Activated naive CD8-positive, alpha-beta T cell treated with anti-CD3 and anti-CD28 coated beads for 36 hours (primary cell): ENCODE measurements at regions not wholly inside any gene's neighbourhood (a gene's known extent, or its start where the extent isn't known, plus 50 kb on each side); places are given as distances from the start of the nearest gene placed in this dataset.

Experiments
- DNase-seq: peaks from one replicate; pipeline ENCODE4 v3.0.0; 2021
- H3K27ac Mint-ChIP-seq: one replicate; pipeline ENCODE4 v1.8.0; 2022; ENCODE audit warnings: mild to moderate bottlenecking, moderate library complexity, mixed read lengths
- H3K27me3 Mint-ChIP-seq: one replicate; pipeline ENCODE4 v1.8.0; 2022; ENCODE audit warnings: mild to moderate bottlenecking, mixed read lengths
- H3K36me3 Mint-ChIP-seq: one replicate; pipeline ENCODE4 v1.8.0; 2021; ENCODE audit warnings: mild to moderate bottlenecking, mixed read lengths
- H3K4me1 Mint-ChIP-seq: one replicate; pipeline ENCODE4 v1.8.0; 2021; ENCODE audit warnings: mixed read lengths
- H3K4me3 Mint-ChIP-seq: one replicate; pipeline ENCODE4 v1.8.0; 2022; ENCODE audit warnings: mild to moderate bottlenecking, moderate library complexity, mixed read lengths
- H3K9me3 Mint-ChIP-seq: one replicate; pipeline ENCODE4 v1.8.0; 2022; ENCODE audit warnings: mixed read lengths

DNA sequence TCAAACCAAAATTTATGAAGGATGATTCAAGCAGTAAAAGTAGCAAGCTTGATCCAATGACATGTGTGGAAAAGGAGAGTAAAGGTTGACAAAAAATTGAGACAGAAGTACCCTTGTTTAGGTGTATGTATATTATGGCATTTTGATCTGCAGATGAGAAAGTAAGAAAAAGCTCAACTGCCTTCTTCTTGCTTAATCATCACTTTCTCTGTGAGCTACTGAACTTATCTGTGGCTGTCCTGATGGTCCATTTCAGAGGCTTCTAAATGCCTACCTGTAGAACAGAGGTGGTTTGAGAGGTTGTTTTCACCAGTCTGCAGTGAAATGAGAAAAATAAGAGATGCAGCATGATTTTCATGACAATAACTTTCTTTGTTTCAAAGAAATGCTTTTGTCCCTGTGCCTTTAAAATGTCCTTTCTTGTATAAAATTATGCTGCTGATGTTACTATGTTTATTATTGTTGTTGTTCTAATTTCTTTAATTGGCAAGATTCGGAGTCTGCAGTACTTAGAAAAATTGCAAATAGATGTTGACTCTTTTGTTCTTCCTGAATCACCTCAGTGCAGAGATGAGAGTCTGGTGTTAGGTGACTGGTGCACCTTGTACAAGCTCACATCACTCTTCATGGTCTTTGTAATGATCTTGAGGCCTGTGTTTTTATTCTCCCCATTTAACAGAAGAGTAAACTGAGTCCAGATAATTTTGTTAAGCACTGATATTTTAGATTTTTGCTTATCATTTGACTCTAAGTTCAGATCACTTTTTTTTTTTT lies 821.9 kb downstream of the VRK1 start:
- Mint-ChIP-seq H3K4me1 (peaks cover 40% of the 10 kb centered on the region), H3K4me3 (peak overlapping the region; percentile 20), H3K9me3 (peaks cover 18% of the 10 kb centered on the region), H3K27me3 (no peaks in the 10 kb centered on the region), H3K36me3 (peaks cover 15% of the 10 kb centered on the region), H3K27ac (peak overlapping the region; percentile 91)
- DNase-seq, result no peak

DNA sequence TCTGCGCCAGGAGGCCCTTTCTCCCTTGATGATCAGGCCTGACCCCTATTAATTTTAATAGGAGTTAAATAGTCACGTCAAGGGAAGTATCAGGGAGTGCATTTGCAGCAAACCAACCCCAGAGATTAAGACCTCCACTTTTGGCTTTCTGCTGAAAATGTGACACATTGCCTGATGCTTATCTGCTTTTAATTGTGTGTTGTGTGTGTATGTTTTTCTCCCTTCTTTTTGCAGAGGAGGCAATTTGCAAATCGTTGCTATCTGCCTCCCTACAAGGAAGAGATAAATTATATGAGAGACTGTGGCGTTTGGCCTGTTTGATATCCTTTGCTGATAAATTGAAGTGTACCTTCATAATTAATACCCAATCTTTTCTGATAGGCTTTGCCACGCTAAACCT lies 822.9 kb downstream of the VRK1 start:
- Mint-ChIP-seq H3K4me3 (peak overlapping the region; percentile 79), H3K27me3 (no peaks in the 10 kb centered on the region), H3K4me1 (peaks cover 40% of the 10 kb centered on the region), H3K9me3 (peaks cover 12% of the 10 kb centered on the region), H3K36me3 (peaks cover 9% of the 10 kb centered on the region), H3K27ac (peak overlapping the region; percentile 91)
- no peak for DNase-seq

DNA sequence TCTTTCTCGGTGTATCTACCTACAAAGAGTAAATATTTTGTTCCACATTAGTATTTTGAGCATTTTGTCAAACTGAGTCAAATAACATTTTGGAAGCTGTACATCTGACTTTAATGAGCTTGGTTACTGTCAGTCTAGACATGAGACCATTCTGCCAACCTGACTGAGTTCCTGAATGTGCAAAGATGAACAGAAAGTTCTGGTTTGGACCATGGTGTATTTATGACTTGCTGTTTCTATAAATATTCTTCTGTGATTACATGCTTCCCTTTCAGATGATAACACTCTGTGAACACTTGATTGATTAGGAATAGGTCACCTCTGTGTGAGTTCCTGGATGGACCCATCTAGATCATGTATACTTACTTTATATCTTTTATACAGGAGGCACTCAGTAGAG lies 827.8 kb downstream of the VRK1 start:
- no peak overlapping the region for H3K27ac Mint-ChIP-seq

DNA sequence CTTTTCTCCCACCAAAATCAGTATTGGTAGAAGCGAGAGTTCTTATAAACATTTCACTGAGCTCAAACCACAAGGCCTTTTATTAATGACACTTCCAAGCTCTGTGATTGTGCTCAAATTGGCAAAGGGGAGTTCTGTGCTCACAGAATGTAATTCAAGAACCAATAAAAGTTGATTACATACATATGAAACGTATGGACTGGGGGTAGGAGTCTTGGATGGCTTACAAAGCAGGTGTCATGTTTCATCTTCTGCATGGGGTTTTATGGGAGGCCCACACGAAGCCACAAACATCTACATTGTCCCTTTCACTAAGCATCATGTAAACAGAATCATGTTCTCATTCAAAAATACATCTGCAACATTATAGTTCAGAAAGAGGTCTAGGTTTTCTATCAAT lies 828.3 kb downstream of the VRK1 start:
- peaks cover 2% of the 10 kb centered on the region for H3K9me3 Mint-ChIP-seq
- H3K4me1 Mint-ChIP-seq, result peaks cover 11% of the 10 kb centered on the region
- H3K27ac Mint-ChIP-seq, result no peak overlapping the region
- H3K27me3 Mint-ChIP-seq, result no peaks in the 10 kb centered on the region
- DNase-seq, result no peak
- H3K36me3 Mint-ChIP-seq, result peaks cover 4% of the 10 kb centered on the region
- H3K4me3 Mint-ChIP-seq, result no peak overlapping the region

More for the DNA sequence above, 827.8 kb downstream of the VRK1 start:
- DNase-seq, result no peak
- H3K9me3 Mint-ChIP-seq, result peaks cover 2% of the 10 kb centered on the region
- H3K27me3 Mint-ChIP-seq, result no peaks in the 10 kb centered on the region
- H3K4me1 Mint-ChIP-seq, result peaks cover 16% of the 10 kb centered on the region
- H3K4me3 Mint-ChIP-seq, result no peak overlapping the region
- H3K36me3 Mint-ChIP-seq, result peaks cover 4% of the 10 kb centered on the region

DNA sequence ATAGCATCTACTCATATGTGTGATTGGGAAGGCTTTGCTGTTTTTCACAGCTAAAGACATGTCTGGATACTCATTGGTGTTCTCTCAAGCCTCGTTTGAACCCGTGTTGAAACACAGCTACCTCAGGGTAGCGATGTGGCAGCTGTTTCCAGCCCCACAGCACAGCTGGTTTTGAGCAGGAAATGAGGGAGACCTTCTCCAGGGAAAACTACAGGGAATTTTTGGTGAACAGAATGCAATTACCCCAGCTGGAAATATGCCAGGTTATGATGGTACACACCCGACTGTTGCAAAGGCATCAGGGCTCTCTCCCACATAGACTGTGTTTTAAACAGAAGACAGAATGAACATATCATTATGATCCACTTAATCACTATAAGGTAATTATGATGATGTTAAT lies 828.9 kb downstream of the VRK1 start:
- no peaks in the 10 kb centered on the region for H3K27me3 Mint-ChIP-seq
- H3K4me1 Mint-ChIP-seq, result peaks cover 7% of the 10 kb centered on the region
- peaks cover 3% of the 10 kb centered on the region for H3K36me3 Mint-ChIP-seq
- no peak overlapping the region for H3K27ac Mint-ChIP-seq
- H3K4me3 Mint-ChIP-seq, result no peak overlapping the region
- peaks cover 2% of the 10 kb centered on the region for H3K9me3 Mint-ChIP-seq
- DNase-seq, result no peak

DNA sequence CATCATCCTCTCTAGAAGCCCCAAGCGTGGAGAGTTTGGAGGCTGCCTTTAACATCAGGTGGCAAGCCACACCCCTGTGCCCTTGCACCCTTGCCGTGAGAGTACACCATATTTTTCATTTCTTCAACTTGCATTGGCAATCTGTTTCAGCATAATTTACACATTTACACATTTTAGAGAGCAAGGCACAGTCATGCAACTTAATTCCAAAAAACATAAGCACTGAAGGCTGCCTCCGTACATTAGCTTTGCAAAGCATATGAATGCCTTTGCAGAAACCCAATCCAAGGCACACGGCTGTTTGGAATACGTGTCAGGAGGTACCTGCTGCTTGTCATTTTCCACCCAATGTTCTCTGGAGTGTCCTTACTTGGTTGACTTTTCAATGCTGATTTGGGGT lies 833.1 kb downstream of the VRK1 start:
- Mint-ChIP-seq H3K4me1 (peaks cover 10% of the 10 kb centered on the region), H3K9me3 (no peaks in the 10 kb centered on the region), H3K27me3 (no peaks in the 10 kb centered on the region), H3K27ac (no peak overlapping the region), H3K4me3 (no peak overlapping the region), H3K36me3 (no peaks in the 10 kb centered on the region)
- no peak for DNase-seq

DNA sequence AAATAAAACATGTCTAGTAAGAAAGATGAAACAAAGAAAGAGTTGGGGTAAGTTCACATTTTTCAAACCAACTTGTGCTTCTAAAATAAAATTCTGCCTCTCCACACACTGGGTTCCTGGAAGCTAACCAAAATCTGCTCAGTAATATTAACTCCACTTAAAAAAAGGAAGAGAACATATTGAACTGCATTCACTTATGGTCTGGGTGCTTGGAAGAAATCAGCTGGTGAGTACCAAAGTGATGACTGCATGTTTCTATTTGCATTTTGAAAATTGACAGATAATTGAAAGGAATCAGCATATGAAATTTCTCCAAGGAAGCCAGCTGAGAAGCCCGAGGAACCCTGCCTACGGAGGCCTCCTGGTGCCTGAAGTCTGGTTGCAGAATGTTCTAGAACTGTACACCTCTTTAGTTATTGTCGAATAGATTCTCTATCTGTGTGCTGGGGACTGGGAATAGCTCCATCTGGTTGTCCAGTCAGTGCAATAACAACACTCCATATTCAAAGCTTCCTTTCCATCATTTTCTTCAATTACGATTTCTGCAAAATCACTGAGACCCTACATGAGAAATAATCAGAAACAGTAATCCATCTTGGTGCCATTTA lies 836.1 kb downstream of the VRK1 start:
- no peaks in the 10 kb centered on the region for H3K9me3 Mint-ChIP-seq
- H3K4me1 Mint-ChIP-seq, result peaks cover 16% of the 10 kb centered on the region
- DNase-seq, result no peak
- no peak overlapping the region for H3K27ac Mint-ChIP-seq
- no peak overlapping the region for H3K4me3 Mint-ChIP-seq
- no peaks in the 10 kb centered on the region for H3K27me3 Mint-ChIP-seq
- no peaks in the 10 kb centered on the region for H3K36me3 Mint-ChIP-seq

DNA sequence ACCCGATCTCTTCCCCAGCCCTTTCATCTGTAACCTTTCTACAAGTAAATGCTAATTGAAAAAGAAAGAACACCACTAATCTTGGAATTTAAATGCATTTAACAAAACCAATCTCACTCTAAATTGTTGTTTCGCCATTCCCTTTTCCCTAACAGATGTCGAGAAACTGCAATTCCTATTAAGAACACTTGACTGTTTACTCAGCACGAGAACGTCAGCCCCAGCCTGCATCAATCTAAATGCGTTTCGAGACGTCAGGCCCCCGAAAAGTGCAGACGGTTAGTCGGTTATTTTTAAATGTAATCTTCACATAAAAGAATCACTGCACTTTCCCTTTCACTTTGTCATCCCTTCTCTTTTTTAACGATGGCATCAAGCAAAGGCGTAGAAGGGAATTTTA lies 837.6 kb downstream of the VRK1 start:
- Mint-ChIP-seq H3K36me3 (no peaks in the 10 kb centered on the region), H3K27me3 (no peaks in the 10 kb centered on the region), H3K9me3 (no peaks in the 10 kb centered on the region), H3K27ac (peak overlapping the region; percentile 75), H3K4me1 (peaks cover 24% of the 10 kb centered on the region), H3K4me3 (peak overlapping the region; percentile 78)
- DNase-seq, result peak; percentile 10

DNA sequence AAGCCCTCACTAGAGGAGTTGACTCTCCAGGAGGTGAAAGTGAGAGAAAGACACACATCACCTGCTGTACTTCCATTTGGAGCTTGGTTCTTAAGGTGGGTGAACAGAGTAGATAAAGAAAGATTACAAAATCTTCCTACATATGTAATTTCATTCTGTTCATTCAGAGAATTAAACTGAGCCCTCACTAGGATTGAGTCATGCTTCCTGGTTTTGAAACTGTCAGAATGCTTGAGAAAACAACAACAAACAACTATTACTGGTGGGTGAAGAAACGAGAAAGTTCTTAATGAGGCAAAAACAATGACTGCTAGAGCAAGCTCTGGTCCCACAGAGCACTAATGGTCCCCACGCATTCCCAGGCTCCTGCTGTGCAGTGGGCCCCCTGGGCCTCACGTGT lies 841.7 kb downstream of the VRK1 start:
- no peak for DNase-seq
- no peaks in the 10 kb centered on the region for H3K27me3 Mint-ChIP-seq
- peak overlapping the region; percentile 22 for H3K27ac Mint-ChIP-seq
- H3K4me3 Mint-ChIP-seq, result no peak overlapping the region
- H3K4me1 Mint-ChIP-seq, result peaks cover 41% of the 10 kb centered on the region
- H3K36me3 Mint-ChIP-seq, result no peaks in the 10 kb centered on the region
- no peaks in the 10 kb centered on the region for H3K9me3 Mint-ChIP-seq

DNA sequence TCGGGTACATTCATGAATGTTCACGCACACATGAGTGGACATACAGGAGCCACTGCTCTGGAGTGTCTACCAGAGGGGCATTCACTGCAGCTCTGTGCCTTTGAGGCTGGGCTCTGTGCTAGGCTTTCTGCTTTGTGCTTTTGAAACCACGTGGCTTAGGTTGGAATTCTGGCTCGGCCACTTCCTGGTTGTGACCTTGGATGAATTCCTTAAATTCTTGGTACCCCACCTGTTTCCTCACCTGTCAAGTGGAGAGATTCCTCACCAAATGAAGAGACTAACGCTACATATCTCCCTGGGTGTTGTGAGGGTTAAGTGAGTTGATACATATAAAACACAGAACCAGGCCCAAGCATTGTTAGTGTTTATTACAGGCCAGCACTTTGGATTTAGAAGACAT lies 842.8 kb downstream of the VRK1 start:
- no peak overlapping the region for H3K4me3 Mint-ChIP-seq
- no peaks in the 10 kb centered on the region for H3K9me3 Mint-ChIP-seq
- no peak for DNase-seq
- no peaks in the 10 kb centered on the region for H3K27me3 Mint-ChIP-seq
- no peaks in the 10 kb centered on the region for H3K36me3 Mint-ChIP-seq
- H3K27ac Mint-ChIP-seq, result no peak overlapping the region
- peaks cover 33% of the 10 kb centered on the region for H3K4me1 Mint-ChIP-seq

DNA sequence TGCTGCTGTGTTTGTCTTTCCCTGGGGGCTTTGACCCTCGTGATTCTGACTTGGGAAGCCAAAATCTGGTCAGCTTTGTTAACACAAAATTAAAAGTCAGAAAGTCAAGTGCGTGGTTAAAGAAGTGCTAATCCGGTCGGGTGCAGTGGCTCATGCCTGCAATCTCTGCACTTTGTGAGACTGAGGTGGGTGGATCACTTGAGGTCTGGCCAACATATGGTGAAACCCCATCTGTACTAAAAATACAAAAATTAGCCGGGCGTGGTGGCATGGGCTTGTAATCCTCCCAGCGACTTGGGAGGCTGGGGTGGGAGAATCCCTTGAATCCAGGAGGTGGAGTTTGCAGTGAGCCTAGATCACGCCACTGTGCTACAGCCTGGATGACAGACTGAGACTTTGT lies 844.6 kb downstream of the VRK1 start:
- Mint-ChIP-seq H3K9me3 (no peaks in the 10 kb centered on the region), H3K36me3 (no peaks in the 10 kb centered on the region), H3K4me1 (peaks cover 31% of the 10 kb centered on the region), H3K4me3 (peak overlapping the region; percentile 11), H3K27me3 (no peaks in the 10 kb centered on the region), H3K27ac (no peak overlapping the region)
- DNase-seq, result peak; percentile 4

DNA sequence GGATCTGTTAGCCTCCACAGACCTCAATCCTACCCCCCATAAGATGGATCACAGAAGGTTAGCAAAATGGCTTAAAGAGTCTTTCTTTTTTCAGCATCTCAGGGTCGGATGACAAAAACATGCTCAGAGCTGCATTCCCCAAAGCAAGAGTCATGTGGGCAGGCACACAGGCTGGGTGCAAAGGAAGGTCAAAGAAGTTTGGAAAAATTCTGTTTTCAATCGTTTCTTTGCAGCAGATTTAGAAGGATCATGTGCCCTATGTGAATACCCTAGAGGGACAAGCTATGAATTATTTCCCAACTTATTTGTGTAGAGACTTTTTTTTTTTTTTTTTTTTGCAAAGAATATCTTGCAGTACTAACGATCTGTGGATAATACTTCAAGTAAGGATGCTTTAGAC lies 845.4 kb downstream of the VRK1 start:
- no peak overlapping the region for H3K4me3 Mint-ChIP-seq
- H3K27ac Mint-ChIP-seq, result no peak overlapping the region
- H3K4me1 Mint-ChIP-seq, result peaks cover 28% of the 10 kb centered on the region
- no peaks in the 10 kb centered on the region for H3K9me3 Mint-ChIP-seq
- no peaks in the 10 kb centered on the region for H3K27me3 Mint-ChIP-seq
- no peaks in the 10 kb centered on the region for H3K36me3 Mint-ChIP-seq
- DNase-seq, result no peak

DNA sequence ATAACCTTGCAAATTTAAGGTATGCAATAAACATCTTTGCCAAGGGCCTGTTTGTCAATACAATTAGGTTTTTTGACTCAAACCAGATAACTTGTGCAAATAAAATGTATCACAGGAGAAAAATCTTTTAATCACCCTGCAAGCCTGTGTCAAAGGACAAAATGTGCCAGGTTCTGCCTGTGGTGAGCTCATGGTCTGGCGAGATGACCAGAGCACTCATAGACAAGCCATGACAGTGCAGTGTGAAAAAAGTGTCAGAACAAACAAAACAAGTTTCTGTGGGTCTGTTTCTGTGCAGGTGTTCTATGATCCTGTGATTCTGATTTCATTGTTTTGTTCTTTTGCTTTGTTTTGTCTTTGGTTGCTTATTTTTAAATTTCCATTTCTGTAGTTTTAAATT lies 847.2 kb downstream of the VRK1 start:
- Mint-ChIP-seq H3K4me1 (peaks cover 17% of the 10 kb centered on the region), H3K9me3 (no peaks in the 10 kb centered on the region), H3K36me3 (no peaks in the 10 kb centered on the region), H3K27me3 (no peaks in the 10 kb centered on the region), H3K27ac (no peak overlapping the region), H3K4me3 (no peak overlapping the region)
- no peak for DNase-seq

DNA sequence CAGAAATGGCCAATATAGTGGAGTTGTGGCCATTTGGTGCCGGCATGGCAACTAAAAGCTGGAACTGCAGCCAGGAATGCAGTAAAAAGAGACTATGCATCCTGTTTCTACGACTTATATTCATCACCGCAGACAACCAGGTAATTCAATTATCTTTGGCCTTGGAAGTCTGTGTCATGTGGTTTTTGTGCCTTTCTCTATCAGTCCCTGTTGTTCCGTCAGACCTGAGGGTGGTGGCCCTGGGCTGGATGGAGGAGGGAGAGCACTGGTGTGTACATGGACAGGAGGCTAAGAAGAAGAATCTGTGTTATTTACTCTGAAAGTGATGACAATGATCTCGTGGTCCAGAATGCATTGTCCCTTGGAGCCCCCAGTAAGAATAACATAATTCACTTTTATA lies 852.6 kb downstream of the VRK1 start:
- H3K27ac Mint-ChIP-seq, result no peak overlapping the region
- H3K4me1 Mint-ChIP-seq, result no peaks in the 10 kb centered on the region
- no peak overlapping the region for H3K4me3 Mint-ChIP-seq
- no peaks in the 10 kb centered on the region for H3K36me3 Mint-ChIP-seq
- H3K27me3 Mint-ChIP-seq, result no peaks in the 10 kb centered on the region
- no peak for DNase-seq
- H3K9me3 Mint-ChIP-seq, result no peaks in the 10 kb centered on the region

DNA sequence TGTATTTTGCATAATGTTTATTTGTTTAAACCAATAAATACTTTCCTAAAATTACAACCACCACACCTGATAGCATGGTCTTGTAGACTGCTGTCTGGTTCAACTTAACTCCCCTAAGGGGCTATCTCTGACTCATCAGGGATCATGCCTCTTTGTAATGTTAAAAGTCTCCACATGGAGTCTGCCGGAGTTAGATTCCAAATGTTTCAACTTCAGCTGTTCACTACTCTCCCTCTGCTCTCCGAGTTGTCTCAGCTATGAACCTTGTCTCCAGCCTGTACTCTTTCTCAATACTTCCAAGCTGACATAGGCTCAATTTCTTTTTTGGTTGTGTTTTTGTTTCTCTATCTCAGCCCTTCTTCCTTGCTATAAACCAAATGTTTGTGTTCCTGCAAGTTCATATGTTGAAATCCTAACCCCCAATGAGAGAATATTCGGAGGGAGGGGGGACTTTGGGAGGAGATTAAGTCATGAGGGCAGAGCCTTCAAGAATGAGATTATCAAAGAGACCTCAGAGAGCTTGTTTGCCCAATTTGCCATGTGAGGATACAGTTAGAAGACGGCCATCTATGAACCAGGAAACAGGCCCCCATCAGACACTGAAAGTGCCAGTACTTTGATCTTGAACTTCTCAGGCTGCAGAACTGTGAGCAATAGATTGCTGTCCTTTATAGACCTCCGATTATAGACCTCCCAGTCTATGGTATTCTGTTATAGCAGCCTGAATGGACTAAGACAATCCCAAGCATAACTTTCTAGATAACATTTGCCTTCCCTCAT lies 858.2 kb downstream of the VRK1 start:
- Mint-ChIP-seq H3K4me3 (no peak overlapping the region), H3K9me3 (no peaks in the 10 kb centered on the region), H3K27ac (no peak overlapping the region), H3K27me3 (no peaks in the 10 kb centered on the region), H3K4me1 (peaks cover 13% of the 10 kb centered on the region), H3K36me3 (no peaks in the 10 kb centered on the region)
- no peak for DNase-seq
